ENCODE measurements at regions not wholly inside any gene's neighbourhood (a gene's known extent, or its start where the extent isn't known, plus 50 kb on each side); places are given as distances from the start of the nearest gene placed in this dataset.
"Not testable (repeated sequence)": the region's sequence is repeated elsewhere in the genome, so short reads cannot be mapped to it uniquely, and the experiment has no call there.

DNA sequence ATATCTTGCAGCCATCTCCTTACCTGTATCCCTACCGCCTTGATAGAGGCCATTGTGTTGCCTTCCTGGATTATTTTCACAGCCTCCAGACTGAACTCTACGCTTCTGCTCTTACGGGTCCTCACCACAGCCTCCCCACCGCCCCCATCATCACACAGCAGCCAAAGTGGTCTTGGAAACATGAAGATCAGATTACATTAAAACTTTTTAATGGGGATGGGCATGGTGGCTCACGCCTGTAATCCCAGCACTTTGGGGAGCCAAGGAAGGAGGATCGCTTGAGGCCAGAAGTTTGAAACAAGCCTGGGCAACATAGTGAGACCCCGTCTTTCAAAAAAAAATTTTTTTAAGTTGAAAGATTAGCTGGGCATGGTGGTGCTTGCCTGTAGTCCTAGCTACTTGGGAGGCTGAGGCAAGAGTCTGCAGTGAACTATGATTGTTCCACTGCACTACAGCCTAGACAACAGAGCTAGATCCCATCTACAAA lies 150.5 kb downstream of the NPIPB5 start:
- H3K4me1 ChIP-seq (ENCODE audit: insufficient read depth, low read length, poor library complexity, severe bottlenecking): no peaks in the 10 kb centered on the region
- H3F3A ChIP-seq (ENCODE audit: low read depth): no peaks in the 10 kb centered on the region

DNA sequence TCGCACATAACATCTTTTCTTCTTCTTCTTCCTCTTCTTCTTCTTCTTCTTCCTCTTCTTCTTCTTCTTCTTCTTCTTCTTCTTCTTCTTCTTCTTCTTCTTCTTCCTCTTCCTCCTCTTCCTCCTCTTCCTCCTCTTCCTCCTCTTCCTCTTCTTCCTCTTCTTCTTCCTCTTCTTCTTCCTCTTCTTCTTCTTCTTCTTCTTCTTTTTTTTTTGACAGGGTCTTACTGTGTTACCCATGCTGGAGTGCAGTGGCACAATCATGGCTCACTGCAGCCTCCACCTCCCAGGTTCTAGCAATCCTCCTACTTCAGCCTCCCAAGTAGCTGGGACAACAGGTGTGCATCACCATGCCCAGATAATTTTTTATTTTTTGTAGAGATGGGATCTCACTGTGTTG lies 151.0 kb upstream of the HS3ST2 start:
- not testable (repeated sequence) for H3K4me1 ChIP-seq (ENCODE audit: insufficient read depth, low read length, poor library complexity, severe bottlenecking); H3K27me3 ChIP-seq (ENCODE audit: insufficient read depth, low read length, poor library complexity, severe bottlenecking); H3K9me3 ChIP-seq (ENCODE audit: insufficient read depth, low read depth, low read length); H3K9ac ChIP-seq (ENCODE audit: low read depth, low read length, poor library complexity, severe bottlenecking); H3K4me3 ChIP-seq (ENCODE audit: low read length, poor library complexity, severe bottlenecking); H4K20me1 ChIP-seq (ENCODE audit: insufficient read depth, low read length, poor library complexity, severe bottlenecking); H3K4me2 ChIP-seq (ENCODE audit: low read depth, low read length, poor library complexity, severe bottlenecking); H3K9me2 ChIP-seq (replicated peaks; ENCODE audit: low read depth, low read length); H2AFZ ChIP-seq (ENCODE audit: low read length); H3F3A ChIP-seq (ENCODE audit: low read depth); H3K36me3 ChIP-seq (ENCODE audit: insufficient read depth, low read length); H3K79me2 ChIP-seq (ENCODE audit: insufficient read depth, low read length)

More for the DNA sequence above, 150.5 kb downstream of the NPIPB5 start:
- Histone ChIP-seq H3K4me3 (ENCODE audit: low read length, poor library complexity, severe bottlenecking) (no peak overlapping the region), H3K9me3 (ENCODE audit: insufficient read depth, low read depth, low read length) (no peaks in the 10 kb centered on the region), H3K27me3 (ENCODE audit: insufficient read depth, low read length, poor library complexity, severe bottlenecking) (no peaks in the 10 kb centered on the region), H3K9ac (ENCODE audit: low read depth, low read length, poor library complexity, severe bottlenecking) (no peak overlapping the region), H3K9me2 (replicated peaks; ENCODE audit: low read depth, low read length) (no peaks in the 10 kb centered on the region), H3K36me3 (ENCODE audit: insufficient read depth, low read length) (no peaks in the 10 kb centered on the region), H4K20me1 (ENCODE audit: insufficient read depth, low read length, poor library complexity, severe bottlenecking) (no peaks in the 10 kb centered on the region), H2AFZ (ENCODE audit: low read length) (no peak overlapping the region), H3K79me2 (ENCODE audit: insufficient read depth, low read length) (no peaks in the 10 kb centered on the region), H3K4me2 (ENCODE audit: low read depth, low read length, poor library complexity, severe bottlenecking) (no peak overlapping the region)
- no peak for TF ChIP-seq CTCF (conservative IDR thresholded peaks at IDR 0.05; ENCODE audit: low read length)
- no peak for TF ChIP-seq EZH2phosphoT487 (IDR thresholded peaks at IDR 0.05; ENCODE audit: borderline replicate concordance)

DNA sequence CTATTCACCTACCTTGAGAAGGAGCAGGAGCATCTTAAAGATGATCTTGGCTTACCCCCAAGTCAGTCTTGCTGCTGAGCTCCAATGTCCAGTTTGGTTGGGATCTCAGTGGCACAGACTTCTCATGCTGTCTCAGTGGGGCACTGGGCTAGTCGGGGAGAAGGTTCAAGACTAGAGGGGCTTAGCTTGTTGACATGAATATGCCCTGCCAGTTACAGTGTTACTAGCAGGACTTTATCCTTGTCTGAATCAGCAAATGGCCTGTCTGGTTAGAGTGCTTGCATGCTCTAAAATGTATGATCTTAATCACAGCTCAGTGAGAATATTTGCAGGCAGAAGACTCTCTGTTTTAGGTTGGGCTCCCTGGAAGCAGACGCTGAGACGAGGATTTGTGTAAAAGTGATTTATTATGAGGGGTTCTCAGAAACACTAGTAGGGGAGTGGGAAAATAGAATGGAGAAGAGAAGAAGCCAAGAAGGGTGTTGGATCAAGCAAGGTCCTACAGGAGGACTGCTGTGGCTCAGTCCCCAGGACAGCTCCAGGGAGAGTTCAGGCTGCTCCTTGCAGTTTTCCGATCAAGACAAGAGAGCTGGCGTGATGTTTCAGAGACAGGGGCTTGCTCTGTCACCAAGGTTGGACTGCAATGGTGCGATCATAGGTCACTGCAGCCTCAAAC lies 150.4 kb upstream of the HS3ST2 start:
- no peaks in the 10 kb centered on the region for H3K79me2 ChIP-seq (ENCODE audit: insufficient read depth, low read length)
- no peaks in the 10 kb centered on the region for H3K27me3 ChIP-seq (ENCODE audit: insufficient read depth, low read length, poor library complexity, severe bottlenecking)
- no peaks in the 10 kb centered on the region for H3F3A ChIP-seq (ENCODE audit: low read depth)
- no peak overlapping the region for H3K9ac ChIP-seq (ENCODE audit: low read depth, low read length, poor library complexity, severe bottlenecking)
- TF ChIP-seq EZH2phosphoT487 (IDR thresholded peaks at IDR 0.05; ENCODE audit: borderline replicate concordance): no peak
- no peak for TF ChIP-seq CTCF (conservative IDR thresholded peaks at IDR 0.05; ENCODE audit: low read length)
- H3K4me1 ChIP-seq (ENCODE audit: insufficient read depth, low read length, poor library complexity, severe bottlenecking): no peaks in the 10 kb centered on the region
- no peak overlapping the region for H2AFZ ChIP-seq (ENCODE audit: low read length)
- H3K9me3 ChIP-seq (ENCODE audit: insufficient read depth, low read depth, low read length): no peaks in the 10 kb centered on the region
- H3K9me2 ChIP-seq (replicated peaks; ENCODE audit: low read depth, low read length): no peaks in the 10 kb centered on the region
- no peak overlapping the region for H3K4me3 ChIP-seq (ENCODE audit: low read length, poor library complexity, severe bottlenecking)
- H3K4me2 ChIP-seq (ENCODE audit: low read depth, low read length, poor library complexity, severe bottlenecking): no peak overlapping the region
- no peaks in the 10 kb centered on the region for H3K36me3 ChIP-seq (ENCODE audit: insufficient read depth, low read length)
- no peaks in the 10 kb centered on the region for H4K20me1 ChIP-seq (ENCODE audit: insufficient read depth, low read length, poor library complexity, severe bottlenecking)

DNA sequence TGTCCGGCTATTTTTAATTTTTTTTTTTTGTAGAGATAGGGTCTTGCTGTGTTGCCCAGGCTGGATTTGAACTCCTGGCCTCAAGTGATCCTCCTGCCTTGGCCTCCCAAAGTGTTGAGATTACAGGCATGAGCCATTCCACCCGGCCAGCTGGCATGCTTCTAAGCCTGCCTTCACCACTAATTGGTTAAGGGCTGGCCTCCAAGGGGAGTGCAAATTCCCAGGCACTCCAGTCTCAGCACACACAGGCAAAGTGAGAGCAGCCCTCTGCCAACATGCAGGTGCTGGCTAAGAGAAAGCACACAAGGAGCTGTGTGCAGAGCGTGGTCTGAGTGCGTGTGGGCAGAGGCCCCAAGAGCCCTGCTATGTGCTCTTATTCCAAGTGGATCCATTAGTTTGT lies 149.8 kb upstream of the HS3ST2 start:
- Histone ChIP-seq H3K27me3 (ENCODE audit: insufficient read depth, low read length, poor library complexity, severe bottlenecking) (no peaks in the 10 kb centered on the region), H2AFZ (ENCODE audit: low read length) (no peak overlapping the region), H3K4me2 (ENCODE audit: low read depth, low read length, poor library complexity, severe bottlenecking) (no peak overlapping the region), H3K9me2 (replicated peaks; ENCODE audit: low read depth, low read length) (no peaks in the 10 kb centered on the region), H4K20me1 (ENCODE audit: insufficient read depth, low read length, poor library complexity, severe bottlenecking) (no peaks in the 10 kb centered on the region), H3K9ac (ENCODE audit: low read depth, low read length, poor library complexity, severe bottlenecking) (no peak overlapping the region), H3K4me3 (ENCODE audit: low read length, poor library complexity, severe bottlenecking) (no peak overlapping the region), H3F3A (ENCODE audit: low read depth) (no peaks in the 10 kb centered on the region), H3K36me3 (ENCODE audit: insufficient read depth, low read length) (no peaks in the 10 kb centered on the region), H3K79me2 (ENCODE audit: insufficient read depth, low read length) (no peaks in the 10 kb centered on the region), H3K4me1 (ENCODE audit: insufficient read depth, low read length, poor library complexity, severe bottlenecking) (no peaks in the 10 kb centered on the region), H3K9me3 (ENCODE audit: insufficient read depth, low read depth, low read length) (no peaks in the 10 kb centered on the region)
- TF ChIP-seq CTCF (conservative IDR thresholded peaks at IDR 0.05; ENCODE audit: low read length): no peak

Measured in Loucy (cell line).